ENCODE measurements at regions not wholly inside any gene's neighbourhood (a gene's known extent, or its start where the extent isn't known, plus 50 kb on each side); places are given as distances from the start of the nearest gene placed in this dataset.

GRCh38 chr12:91327131-91327530 lies 144.5 kb upstream of the DCN start:
- Histone ChIP-seq H3K9me3 (ENCODE audit: control insufficient read depth, low read length) (no peaks in the 10 kb centered on the region), H3K27ac (ENCODE audit: low read length) (no peak overlapping the region), H3K4me1 (ENCODE audit: control insufficient read depth, insufficient read depth, low read length) (no peaks in the 10 kb centered on the region), H3K27me3 (ENCODE audit: control insufficient read depth, insufficient read depth) (no peaks in the 10 kb centered on the region), H3K4me3 (ENCODE audit: low read length) (peak overlapping the region; percentile 25)
- no peak for ATAC-seq
- intact Hi-C loops (cut with DNase I) = loop anchor here in 3 of 4 donors (5.0 to 10.0 kb wide), 2 partner anchors 150 to 152 kb away; no protein-coding TSS in a partner anchor
- no peak for DNase-seq
- 63% methylated on average over 4 of the region's 4 CpGs for WGBS

DNA sequence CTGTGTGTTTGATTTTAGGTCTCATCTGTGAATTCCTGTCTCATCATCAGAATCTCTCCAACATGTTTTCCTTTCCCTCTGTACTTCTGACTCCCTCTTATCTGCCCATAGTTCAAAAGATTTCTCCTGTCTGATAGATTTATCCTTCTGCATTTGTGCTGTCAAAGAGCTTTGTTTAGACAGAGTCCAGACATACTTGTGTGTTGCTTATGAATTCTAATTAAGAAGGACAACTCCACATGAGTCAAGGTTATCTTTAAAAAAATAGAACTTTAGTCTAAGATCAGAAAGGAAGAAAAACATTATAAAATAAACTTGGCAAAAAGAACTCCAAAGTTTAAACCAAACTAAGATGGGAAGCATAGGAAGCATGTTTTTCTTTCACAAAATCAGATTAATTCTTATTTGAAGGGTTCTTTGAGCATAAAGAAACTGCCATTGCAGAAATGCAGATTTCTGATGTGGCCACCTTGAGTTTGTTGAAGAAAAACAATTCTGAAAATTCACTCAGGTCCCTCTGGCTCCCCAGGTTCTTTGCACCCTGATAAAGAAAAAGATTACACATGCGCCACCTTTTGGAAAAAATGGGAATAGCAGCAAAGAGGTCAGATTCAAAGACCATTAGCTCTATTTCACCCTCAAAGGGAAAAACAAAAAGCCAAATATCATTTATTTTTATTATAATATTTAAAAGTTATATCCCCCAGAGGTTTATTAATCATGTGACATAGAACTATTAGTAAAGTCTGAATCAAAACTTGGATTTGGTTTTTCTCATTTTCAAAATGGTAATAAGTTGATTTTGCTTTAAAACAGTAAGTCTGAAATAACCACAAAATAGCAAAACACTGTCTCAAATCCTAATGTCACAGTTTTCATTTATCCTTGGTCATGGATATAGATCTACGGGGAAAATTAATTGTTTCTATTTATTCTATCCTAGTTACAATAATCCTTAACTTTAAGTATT lies 143.7 kb upstream of the DCN start:
- Histone ChIP-seq H3K4me1 (ENCODE audit: control insufficient read depth, insufficient read depth, low read length) (no peaks in the 10 kb centered on the region), H3K9me3 (ENCODE audit: control insufficient read depth, low read length) (no peaks in the 10 kb centered on the region), H3K27me3 (ENCODE audit: control insufficient read depth, insufficient read depth) (no peaks in the 10 kb centered on the region), H3K4me3 (ENCODE audit: low read length) (no peak overlapping the region), H3K27ac (ENCODE audit: low read length) (no peak overlapping the region)
- ATAC-seq (peak; percentile 41 to 59), DNase-seq (no peak)
- 22% methylated on average over 2 of the region's 2 CpGs for WGBS
- intact Hi-C loops (cut with DNase I) = loop anchor here in 3 of 4 donors (5.0 to 10.0 kb wide), 2 partner anchors 149 to 152 kb away; no protein-coding TSS in a partner anchor

GRCh38 chr12:91320999-91321398 lies 138.4 kb upstream of the DCN start:
- H3K27me3 ChIP-seq (ENCODE audit: control insufficient read depth, insufficient read depth) = no peaks in the 10 kb centered on the region
- H3K4me3 ChIP-seq (ENCODE audit: low read length) = no peak overlapping the region
- no peaks in the 10 kb centered on the region for H3K9me3 ChIP-seq (ENCODE audit: control insufficient read depth, low read length)
- ATAC-seq (no peak), DNase-seq (no peak)
- no peak overlapping the region for H3K27ac ChIP-seq (ENCODE audit: low read length)
- intact Hi-C loops (cut with DNase I) = loop anchor here in 1 of 4 donors (10.0 kb wide), 1 partner anchor 146 kb away; no protein-coding TSS in a partner anchor
- WGBS = 94% methylated on average over 6 of the region's 6 CpGs
- H3K4me1 ChIP-seq (ENCODE audit: control insufficient read depth, insufficient read depth, low read length) = no peaks in the 10 kb centered on the region

GRCh38 chr12:91319071-91319760 lies 136.6 kb upstream of the DCN start:
- no peak for DNase-seq
- H3K4me3 ChIP-seq (ENCODE audit: low read length) = no peak overlapping the region
- H3K9me3 ChIP-seq (ENCODE audit: control insufficient read depth, low read length) = no peaks in the 10 kb centered on the region
- peaks cover 2% of the 10 kb centered on the region for H3K4me1 ChIP-seq (ENCODE audit: control insufficient read depth, insufficient read depth, low read length)
- H3K27ac ChIP-seq (ENCODE audit: low read length) = no peak overlapping the region
- no peaks in the 10 kb centered on the region for H3K27me3 ChIP-seq (ENCODE audit: control insufficient read depth, insufficient read depth)
- 71% methylated on average over 2 of the region's 2 CpGs for WGBS
- ATAC-seq = no peak
- intact Hi-C loops (cut with DNase I) = no loop called here

DNA sequence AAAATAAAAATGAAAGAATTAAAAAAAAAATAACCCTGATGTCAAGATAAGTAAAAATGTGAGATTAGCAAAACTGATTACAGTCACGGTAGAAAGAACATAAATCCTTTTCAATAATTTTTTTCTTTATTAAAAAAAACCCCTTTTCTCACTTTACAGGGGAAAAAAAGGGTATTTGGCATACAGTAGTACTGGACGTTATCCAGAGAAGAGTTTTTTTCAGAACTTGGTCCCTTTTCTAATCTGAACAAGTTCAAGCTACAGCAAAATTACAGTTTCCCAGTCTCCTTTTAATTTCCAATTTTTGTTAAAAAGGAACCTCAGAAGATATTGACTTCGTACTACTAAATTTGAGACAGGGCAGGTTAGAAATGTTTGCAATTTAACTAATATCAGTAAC lies 134.7 kb upstream of the DCN start:
- no peaks in the 10 kb centered on the region for H3K9me3 ChIP-seq (ENCODE audit: control insufficient read depth, low read length)
- no peak overlapping the region for H3K4me3 ChIP-seq (ENCODE audit: low read length)
- ATAC-seq = no peak
- no peak overlapping the region for H3K27ac ChIP-seq (ENCODE audit: low read length)
- 42% methylated on average over 3 of the region's 3 CpGs for WGBS
- peaks cover 2% of the 10 kb centered on the region for H3K4me1 ChIP-seq (ENCODE audit: control insufficient read depth, insufficient read depth, low read length)
- H3K27me3 ChIP-seq (ENCODE audit: control insufficient read depth, insufficient read depth) = no peaks in the 10 kb centered on the region
- intact Hi-C loops (cut with DNase I) = no loop called here
- DNase-seq = no peak

DNA sequence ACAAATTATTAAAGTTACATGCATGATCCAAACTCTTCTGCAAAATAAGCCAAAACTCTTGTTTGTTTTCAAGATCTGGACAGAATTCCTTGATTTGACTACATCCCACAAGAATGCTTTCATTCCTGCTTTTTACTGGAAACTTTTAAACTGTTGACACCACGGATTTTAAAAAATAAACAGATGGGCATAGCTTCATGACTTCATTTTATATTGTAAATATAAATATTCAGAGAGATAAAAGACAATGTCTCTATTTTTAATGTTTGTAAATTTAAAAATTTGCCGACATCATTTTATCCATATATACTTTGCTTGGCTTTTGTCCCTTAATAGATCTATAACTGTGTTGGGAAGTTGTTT lies 134.3 kb upstream of the DCN start:
- H3K4me1 ChIP-seq (ENCODE audit: control insufficient read depth, insufficient read depth, low read length) = peaks cover 2% of the 10 kb centered on the region
- H3K9me3 ChIP-seq (ENCODE audit: control insufficient read depth, low read length) = no peaks in the 10 kb centered on the region
- ATAC-seq = no peak
- H3K4me3 ChIP-seq (ENCODE audit: low read length) = no peak overlapping the region
- no peak for DNase-seq
- intact Hi-C loops (cut with DNase I) = no loop called here
- H3K27me3 ChIP-seq (ENCODE audit: control insufficient read depth, insufficient read depth) = no peaks in the 10 kb centered on the region
- H3K27ac ChIP-seq (ENCODE audit: low read length) = no peak overlapping the region
- 58% methylated on average over 2 of the region's 2 CpGs for WGBS

GRCh38 chr12:91316161-91316906 lies 133.7 kb upstream of the DCN start:
- WGBS = 53% methylated on average over 1 of the region's 1 CpG
- peak in 1 of 3 donors; percentile 20 for DNase-seq
- peak in 1 of 2 donors; percentile 29 for ATAC-seq
- intact Hi-C loops (cut with DNase I) = no loop called here
- H3K4me3 ChIP-seq (ENCODE audit: low read length) = no peak overlapping the region
- no peaks in the 10 kb centered on the region for H3K9me3 ChIP-seq (ENCODE audit: control insufficient read depth, low read length)
- H3K27ac ChIP-seq (ENCODE audit: low read length) = peak overlapping the region; percentile 23
- peaks cover 2% of the 10 kb centered on the region for H3K4me1 ChIP-seq (ENCODE audit: control insufficient read depth, insufficient read depth, low read length)
- H3K27me3 ChIP-seq (ENCODE audit: control insufficient read depth, insufficient read depth) = no peaks in the 10 kb centered on the region

- 95% methylated on average over 2 of the region's 2 CpGs for WGBS
- peaks cover 2% of the 10 kb centered on the region for H3K4me1 ChIP-seq (ENCODE audit: control insufficient read depth, insufficient read depth, low read length)
- no peak overlapping the region for H3K4me3 ChIP-seq (ENCODE audit: low read length)
- H3K27me3 ChIP-seq (ENCODE audit: control insufficient read depth, insufficient read depth) = no peaks in the 10 kb centered on the region
- no peak for DNase-seq
- no peak for ATAC-seq
- intact Hi-C loops (cut with DNase I) = no loop called here
- no peaks in the 10 kb centered on the region for H3K9me3 ChIP-seq (ENCODE audit: control insufficient read depth, low read length)
- no peak overlapping the region for H3K27ac ChIP-seq (ENCODE audit: low read length)
Measured at GRCh38 chr12:91311081-91311480, 128.5 kb upstream of the DCN start.

DNA sequence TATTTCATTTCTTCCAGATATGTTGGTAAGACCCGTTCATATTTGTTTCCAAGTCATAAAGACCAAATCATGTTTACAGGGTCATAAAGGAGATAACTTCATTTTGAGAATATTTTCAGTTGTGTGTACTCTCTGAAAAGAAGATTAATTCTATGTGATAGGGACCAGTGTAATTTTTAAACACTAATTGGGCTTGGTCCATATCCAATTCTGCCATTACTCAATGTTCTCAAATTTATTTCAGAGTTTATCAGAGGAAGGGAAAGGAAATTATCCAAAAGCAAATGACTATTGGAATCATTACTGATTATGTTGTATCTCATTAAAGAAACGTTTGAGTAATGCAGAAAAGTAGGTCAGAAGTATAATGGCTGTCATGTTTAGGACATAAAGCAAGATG lies 126.8 kb upstream of the DCN start:
- ATAC-seq = no peak
- no peak for DNase-seq
- Histone ChIP-seq H3K27ac (ENCODE audit: low read length) (no peak overlapping the region), H3K4me3 (ENCODE audit: low read length) (no peak overlapping the region), H3K9me3 (ENCODE audit: control insufficient read depth, low read length) (no peaks in the 10 kb centered on the region), H3K4me1 (ENCODE audit: control insufficient read depth, insufficient read depth, low read length) (peaks cover under 1% of the 10 kb centered on the region), H3K27me3 (ENCODE audit: control insufficient read depth, insufficient read depth) (no peaks in the 10 kb centered on the region)
- intact Hi-C loops (cut with DNase I) = no loop called here
- WGBS = 37% methylated on average over 2 of the region's 2 CpGs

DNA sequence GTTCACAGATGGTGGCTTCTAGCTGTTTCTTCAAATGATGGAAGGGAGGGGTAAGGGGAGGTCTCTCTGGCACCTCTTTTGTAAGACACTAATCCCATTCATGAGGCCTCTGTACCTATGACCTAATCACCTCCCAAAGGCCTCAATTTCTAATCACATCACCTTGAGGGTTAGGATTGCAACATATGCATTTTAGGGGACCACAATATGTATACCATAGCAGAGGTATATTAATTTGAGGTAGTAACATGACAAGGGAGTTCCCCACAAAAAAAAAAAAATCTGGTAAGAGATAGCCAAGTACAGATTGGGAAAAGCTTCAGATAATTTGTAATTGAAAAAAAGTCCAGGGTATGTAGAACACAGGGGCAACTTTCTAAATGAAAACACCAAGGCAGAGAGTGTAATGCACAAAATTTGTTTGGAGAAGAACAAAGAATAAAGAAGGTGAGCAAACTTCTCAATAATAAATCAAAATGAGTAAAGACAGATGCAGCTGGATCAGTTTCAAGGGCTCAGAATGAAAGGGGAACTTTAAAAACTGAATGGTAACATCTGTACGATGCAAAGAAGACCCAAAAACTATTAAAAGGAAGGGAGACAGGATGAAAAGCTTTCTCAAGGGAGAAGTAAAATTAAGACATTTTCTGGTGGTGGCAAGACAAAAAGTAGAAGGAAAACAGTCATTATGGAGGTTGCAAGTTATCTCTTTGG lies 125.5 kb upstream of the DCN start:
- Histone ChIP-seq H3K27me3 (ENCODE audit: control insufficient read depth, insufficient read depth) (no peaks in the 10 kb centered on the region), H3K27ac (ENCODE audit: low read length) (no peak overlapping the region)
- no peak for ATAC-seq

More for the DNA sequence above, 125.5 kb upstream of the DCN start:
- Histone ChIP-seq H3K9me3 (ENCODE audit: control insufficient read depth, low read length) (no peaks in the 10 kb centered on the region), H3K4me3 (ENCODE audit: low read length) (no peak overlapping the region), H3K4me1 (ENCODE audit: control insufficient read depth, insufficient read depth, low read length) (peaks cover 1% of the 10 kb centered on the region)
- WGBS = 43% methylated on average over 1 of the region's 1 CpG
- intact Hi-C loops (cut with DNase I) = no loop called here
- no peak for DNase-seq
